Activated naive CD4-positive, alpha-beta T cell treated with Interleukin-2 at 50 U/mL for 16 hours (primary cell): ENCODE measurements at regions not wholly inside any gene's neighbourhood (a gene's known extent, or its start where the extent isn't known, plus 50 kb on each side); places are given as distances from the start of the nearest gene placed in this dataset.
A peak's percentile ranks its signal among the peaks of the same experiment; 100 is the strongest.

Experiments
- DNase-seq: peaks from one replicate; pipeline ENCODE4 v3.0.0-alpha.2; 2020

DNA sequence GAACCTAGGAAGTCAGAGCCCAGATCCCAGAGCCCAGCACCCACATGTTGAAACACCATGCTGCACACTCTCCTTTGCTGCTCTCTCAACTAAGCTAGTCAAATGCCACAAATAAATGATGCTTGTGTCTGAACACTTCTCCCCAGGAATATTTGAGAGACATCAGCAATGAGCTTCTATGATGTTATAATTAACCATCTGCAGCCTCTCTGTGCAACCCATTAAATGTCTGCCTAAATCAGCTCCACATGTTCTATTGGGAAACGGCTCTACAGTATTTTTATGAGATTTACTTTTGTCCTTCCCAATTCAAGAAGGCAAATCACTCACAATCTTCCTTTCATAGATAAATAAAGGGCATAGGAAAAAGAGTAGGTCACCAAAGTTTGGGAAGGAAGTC is 266.8 kb upstream of the PARD3B start:
- no peak for DNase-seq

DNA sequence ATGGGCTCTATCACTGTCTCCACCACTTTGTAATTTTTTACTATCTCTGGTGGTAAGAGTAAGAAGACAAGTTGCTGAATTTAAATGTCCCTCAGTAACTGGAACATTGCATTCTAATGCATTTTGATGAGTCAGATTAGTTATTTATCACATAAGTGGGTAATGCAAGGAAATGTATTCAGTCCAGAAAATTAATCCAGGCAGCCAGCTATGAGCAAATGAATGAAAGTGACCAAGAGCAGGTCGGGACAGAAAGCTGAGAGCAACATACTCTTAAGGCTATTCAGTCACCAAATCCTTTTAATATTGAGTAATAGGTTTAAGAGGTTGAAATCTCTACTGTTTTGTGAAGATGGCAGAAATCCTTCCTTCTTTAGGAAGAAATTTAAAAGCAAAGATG is 265.5 kb upstream of the PARD3B start:
- DNase-seq, result no peak

DNA sequence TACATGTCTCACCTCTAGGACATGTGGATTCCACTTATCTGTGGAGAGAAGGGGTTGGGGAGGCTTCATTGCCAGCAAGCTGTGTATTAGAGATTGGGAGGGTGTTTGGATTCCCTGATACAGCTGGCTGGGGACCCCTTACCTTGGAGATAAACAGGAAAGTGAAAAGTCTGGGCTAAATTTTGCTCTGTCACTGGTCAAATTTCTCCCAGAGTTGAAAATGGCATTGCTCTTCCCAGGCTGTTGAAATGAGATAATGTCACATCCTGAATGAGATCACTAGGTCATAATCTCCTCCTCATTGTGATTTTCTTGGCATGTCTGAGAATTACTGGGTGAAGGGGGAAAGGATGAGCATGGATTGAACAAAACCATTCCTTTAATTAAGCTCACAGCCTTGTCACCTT is 265.0 kb upstream of the PARD3B start:
- DNase-seq, result no peak

DNA sequence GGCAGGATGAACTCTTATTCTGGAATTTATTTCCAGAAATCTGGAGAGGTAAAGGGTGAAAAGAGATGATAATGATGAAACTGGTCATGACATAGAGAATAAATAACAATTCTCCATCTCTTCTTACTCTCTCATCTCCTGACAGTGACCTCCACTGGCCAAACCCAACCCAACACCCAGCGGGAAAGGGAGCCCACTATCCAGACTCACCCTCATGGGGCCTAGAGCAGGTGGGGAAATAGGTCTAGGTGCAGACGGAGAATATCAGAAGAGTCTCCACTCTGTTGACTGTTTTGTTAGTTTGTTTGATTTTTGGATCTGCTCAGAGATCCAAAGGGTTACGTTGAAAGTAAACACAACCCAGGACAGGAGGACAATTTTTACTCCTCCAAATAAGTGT is 263.2 kb upstream of the PARD3B start:
- DNase-seq, result no peak

DNA sequence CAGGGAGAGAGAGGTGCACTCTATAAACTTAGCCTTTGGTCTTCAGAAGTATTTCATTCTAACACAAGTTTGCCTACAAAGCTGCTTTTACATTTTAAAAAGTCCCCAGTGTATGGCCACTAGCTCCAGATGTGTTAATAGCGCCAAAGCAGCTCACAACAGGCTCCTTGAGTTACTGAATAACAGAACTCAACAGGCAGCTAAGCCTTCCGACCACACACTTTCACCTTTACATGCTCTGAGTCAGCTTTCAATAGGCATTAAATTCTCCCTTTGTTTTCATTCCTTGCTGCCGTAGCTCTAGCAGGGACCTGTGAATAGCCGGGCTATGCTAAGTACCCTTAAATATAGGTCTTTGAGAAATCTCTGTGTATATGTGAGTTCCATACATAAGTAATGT is 262.8 kb upstream of the PARD3B start:
- DNase-seq, result no peak

DNA sequence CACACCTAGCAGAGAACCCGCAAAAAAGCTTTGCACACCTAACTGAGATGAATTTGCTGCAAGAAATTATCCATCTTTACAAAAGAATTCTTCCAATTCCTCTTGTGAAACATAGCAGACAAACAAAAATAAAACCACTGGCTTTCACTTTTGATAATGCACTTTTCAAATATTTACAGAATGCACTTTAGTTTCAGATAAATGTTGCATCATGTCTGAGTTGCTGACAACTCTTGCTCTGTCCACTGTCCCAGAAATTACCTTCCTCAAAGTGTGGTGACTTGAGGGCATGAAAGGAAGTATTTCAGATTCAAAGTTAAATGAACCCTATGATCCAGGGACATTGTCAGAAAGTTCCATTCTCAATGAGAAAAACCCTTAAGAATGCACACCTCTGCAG is 256.2 kb upstream of the PARD3B start:
- no peak for DNase-seq

DNA sequence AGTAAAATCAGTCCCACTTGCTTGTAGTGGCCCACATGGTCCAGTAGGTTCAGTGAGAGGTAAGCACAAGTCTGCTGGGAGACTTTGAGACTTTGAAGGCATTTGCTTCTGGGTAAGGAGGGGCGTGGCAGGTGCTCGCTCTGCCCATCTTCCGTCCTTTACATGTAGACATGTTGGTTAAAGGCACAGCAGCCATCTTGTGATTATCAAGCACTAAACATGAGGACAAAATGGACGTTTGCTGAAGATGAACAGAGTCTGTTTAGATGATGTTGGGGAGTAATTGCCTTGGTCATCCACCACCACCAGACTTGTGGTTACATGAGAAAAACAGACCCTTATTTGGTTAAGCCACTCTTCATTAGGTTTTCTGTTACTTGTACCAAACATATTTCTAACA is 252.8 kb upstream of the PARD3B start:
- DNase-seq, result no peak

DNA sequence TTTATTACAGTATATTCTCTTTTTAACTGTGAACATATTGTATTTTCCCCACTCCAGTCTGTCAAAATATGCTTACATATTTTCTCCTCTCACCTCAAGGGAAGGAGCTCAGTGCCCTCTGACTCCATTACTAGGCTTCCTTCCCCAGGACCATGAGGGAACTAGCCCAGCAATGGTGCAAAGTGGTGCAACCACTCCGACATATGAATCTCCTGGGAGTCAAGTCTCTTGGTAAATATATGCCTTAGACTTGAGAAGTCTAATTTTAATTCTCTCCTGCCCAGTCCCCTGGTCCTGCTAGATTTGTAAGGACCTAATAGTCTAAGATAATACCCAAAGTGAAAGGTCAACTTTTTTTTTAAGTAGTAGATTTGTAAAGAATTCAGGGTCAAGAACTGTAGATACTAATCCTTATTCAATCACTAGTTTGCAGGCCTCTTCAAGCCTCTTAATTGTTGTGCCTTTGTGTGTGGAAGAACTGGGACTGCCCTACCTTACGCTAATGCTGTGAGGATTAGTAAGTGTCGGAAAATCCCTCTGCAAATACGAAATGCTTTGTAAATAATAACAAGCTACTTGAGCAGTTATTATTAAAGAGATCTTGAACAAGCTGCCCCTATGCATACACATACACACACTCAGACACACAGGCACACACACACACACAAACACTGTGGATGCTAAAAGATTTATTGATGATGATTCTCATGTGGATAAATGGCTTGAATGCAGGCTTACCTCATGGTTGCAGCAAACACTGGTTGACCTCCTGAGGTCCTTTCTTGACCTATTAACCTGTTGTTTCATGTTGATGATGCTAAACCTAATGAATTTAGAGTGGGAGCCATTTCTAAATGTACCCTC is 251.2 kb upstream of the PARD3B start:
- DNase-seq, result no peak

DNA sequence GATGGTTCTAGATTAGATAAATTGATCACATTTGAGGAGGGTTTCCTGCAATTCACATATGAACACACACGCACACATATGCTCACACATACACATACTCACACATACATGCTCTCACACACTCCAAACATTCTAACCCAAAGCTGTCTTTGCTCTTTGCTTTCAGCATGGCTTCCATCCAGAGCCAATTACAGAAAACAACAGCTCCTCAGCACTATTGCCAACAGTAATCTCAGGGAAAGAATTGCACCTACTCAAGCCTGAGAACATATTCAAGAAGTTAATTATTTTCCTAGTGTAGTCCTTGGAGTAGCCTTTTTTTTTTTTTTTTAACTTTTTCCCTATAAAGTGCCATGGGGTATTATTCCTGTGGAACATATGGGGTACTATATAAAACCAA is 246.9 kb upstream of the PARD3B start:
- no peak for DNase-seq

DNA sequence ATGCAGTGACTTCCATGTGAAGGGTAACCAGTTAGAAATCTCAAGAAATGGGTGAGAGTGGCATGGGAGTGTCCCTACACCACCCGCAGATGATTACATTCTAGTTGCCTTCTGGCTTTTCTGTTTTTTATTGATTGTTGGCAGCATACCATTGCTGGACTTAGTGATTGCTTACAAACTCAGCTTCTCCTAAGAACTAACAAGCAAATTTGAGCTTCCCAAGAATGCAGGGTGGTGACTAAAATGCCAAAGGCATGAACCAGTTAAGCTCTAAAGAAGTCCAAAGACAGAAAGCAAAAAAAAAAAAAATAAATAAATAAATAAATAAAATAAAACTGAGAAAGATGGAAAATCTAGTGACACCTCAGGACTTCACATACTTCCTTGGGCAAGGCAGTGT is 245.5 kb upstream of the PARD3B start:
- no peak for DNase-seq

DNA sequence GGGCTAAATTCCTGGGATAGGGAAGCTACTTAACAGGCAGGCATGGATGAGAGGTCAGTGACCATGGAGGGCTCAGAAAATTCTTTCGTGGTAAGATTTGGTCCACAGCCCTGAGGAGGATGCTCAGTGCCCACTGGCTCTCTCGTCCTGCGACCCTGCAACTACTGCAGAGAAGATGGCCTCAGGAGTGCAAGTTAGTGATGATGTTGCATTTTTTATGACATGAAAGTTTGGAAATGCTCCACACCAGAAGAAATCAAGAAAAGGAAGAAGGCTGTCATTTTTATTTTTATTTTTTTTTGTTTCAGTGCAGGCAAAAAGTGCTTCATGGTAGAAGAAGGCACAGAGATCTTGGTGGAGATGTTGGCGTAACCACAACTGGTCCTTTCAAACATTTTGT is 238.6 kb upstream of the PARD3B start:
- no peak for DNase-seq

DNA sequence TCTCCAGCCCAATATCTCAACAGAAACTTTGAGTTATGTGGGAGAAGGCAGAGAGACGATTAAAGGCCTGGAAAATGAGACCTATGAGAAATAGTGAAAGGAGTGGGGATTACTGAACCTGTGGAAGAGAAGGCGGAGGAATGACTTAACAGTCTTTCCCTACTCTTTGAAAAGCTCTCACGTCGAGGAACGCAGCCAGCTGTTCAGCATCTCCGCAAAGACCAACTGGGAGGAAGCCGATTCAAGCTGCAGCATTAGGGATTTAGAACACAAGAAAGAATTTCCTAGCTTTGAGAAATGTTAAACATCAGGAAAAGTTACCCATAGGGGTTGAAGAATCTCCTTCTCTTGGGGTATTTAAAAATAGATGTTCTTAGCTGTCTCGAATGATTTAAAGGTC is 233.2 kb upstream of the PARD3B start:
- no peak for DNase-seq

DNA sequence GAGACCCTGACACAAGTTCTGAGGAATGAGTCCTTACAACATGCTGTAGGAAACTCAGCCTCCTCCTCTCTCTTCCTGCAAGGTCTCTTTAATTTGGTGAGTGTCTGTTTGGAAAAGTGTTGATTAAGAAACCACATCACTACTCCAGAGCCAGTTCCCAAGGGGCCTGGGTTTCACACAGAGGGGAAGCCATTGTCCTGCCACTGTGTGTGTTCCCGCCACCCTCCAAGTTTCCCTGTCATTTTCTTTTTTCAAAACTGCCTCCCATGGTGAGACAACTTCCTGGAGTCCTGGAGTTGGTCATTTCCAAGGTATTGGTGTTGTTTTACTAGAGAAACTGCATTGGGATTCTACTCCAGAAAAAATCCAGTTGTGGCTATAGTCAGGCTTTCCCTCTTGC is 232.0 kb upstream of the PARD3B start:
- DNase-seq, result no peak

DNA sequence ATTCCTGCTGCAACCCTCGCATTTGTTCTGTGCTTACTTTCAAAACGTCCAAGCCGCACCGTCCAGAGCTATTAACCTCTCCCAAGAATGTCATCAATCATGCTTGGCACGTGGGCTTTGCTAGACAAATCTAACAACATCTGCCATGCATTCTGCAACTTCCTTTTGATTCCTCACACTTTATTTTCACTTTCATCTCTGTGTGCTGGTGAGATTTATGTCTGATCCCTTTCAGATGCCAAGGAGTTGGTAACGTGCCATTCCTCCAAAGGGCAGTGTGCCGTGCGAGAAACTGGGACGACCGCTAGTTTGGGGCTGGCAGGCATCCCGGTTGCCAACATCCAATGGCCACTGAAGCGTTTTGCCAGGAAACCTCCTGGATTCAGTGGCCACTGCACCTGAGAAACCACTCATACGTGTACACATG is 230.0 kb upstream of the PARD3B start:
- DNase-seq, result no peak

DNA sequence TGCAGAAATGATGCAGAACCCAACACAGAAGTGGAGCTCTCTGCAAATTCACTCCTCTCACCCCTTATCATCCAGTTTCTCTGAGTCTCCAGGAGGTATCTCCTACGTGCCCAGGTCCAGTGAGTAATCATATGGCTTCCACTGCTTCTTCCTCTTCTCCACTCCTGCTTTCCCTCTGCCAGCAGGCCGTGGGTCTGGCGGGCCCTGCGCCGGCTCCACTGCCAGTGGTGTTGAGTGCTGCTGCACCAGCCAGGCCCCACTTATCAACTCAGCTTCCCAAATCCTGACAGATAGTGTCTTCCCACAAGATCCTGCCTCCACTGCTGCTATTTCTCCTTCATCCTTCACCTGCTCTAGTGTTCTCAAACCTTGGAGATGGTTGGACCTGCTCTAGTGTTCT is 227.6 kb upstream of the PARD3B start:
- DNase-seq, result no peak

DNA sequence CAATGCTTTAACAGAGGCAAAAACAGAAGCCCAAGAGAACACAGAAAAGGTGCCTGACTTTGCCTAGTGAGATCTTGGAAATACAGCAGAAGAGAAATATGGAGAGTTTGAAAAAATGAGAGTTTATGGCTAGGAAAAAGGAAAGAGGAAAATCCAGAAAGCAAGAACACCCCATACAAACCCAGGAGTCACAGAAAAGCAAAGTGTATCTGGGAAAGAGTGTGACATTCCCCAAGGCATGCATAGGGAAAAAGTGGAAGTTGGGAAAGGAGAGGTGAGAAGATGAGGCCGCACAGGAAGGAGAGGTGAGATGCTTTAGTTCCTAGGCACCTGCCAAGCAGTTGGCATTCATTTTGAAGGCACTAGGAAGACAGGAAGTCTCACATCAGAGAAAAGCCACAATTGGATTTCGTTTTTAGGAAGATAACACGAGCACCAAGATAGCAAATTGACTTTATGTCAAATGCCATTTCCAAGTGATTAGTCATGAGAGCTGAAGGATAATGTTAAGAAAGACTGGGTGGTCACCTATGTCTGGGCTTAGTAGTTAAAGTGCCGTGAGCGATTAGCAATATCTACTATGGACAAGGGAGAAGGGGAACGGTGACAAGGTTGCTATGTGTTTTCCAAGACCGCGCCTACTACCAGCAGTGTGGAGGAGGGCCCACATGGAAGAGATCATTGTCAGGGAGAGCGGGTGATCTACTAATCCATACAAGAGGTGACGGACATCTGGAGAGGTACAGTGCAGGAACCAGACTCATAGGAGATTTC is 224.1 kb upstream of the PARD3B start:
- no peak for DNase-seq

DNA sequence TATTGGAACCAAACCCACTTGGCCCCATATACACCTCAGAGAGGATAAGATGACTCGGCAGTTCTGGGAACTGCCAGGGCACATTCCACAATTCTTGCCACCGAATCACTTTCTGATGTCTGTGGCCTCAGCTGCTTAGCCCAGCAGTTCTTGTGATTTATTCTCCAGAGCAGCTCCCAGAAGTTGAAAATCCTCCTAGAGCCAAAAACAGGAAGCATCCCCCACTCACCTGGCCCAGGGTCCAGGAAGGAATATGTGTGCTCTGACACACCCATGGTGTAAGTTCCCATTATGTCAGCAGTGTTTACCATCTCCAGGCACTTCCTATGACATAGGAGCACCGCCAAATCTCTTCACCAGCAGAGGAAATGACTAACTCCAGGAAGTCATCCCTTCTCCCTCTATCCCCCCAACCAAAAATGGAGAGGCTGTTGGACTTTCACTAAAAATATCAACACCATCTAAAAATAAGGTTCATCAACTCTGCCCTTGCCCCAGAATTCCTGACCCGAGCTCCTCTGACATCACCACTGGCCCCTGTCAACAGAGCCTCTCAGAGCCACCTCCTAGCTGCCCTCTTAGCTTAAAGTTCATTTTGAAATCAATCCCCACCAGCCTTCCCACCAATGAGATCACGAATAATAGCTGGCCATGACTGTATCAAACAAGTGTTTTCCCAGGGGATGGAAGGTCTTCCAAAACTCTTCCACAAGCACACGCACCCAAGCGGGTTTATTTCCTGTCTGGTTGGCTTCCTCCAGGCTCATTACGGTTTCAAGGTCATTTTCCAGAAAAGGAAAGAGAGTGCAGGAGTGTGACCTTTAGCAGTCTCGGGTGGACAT is 223.1 kb upstream of the PARD3B start:
- DNase-seq, result no peak

DNA sequence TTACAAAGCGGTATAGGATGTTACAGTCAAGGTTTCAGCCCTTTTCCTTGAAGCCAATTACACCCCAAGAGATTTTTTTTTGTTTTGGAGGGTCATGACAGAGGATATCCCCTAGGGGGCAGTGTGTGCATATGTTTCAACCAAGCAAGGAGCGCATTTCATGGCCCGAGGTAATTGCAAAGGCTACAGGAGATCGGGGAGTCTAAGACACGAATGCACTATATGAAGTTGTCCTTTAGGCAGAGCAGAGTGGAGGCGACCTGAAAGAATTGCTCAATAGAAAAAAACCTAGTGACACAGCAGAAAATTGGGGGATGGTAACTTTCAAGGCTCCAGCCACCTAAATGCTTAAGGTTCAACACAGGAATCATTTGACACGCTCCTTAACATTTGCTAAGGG is 219.8 kb upstream of the PARD3B start:
- peak; percentile 39 for DNase-seq

DNA sequence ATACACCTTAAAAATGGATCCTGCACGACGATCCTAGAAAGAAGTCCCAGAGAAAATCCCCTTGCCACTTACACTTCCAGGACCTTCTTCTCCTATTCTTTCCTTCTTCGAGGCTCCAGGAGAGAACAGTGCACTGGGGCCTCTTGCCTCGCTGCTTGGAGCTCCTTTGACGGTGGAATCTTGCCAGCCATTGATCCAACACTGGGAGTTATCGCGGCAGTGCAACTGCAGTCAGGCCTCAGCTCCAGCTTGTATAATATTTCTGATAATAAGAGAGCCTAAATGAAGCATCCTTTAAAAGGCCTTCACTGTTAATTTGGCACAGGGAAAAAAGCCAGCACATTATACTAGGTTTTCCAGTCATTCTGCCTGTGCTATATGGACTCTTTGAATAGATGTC is 216.9 kb upstream of the PARD3B start:
- DNase-seq, result no peak

DNA sequence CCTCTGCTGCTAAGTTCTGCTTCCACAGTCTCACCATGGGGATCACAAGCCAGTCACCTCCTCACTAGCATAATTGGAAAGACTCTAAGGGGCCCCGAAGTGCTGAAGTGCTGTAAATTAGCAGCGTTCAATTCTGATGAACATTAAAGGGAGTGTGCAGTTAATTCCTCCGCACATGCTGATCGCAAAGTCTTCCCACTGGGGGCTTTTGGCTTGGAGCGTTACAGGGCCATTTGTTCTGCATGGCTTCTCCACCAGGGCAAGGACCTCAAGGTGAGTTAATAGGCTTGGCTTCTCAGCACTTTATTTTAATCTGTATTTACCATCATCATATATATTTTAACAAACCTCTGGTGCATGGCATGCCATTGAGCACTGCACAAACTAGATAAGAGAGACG is 216.3 kb upstream of the PARD3B start:
- no peak for DNase-seq

DNA sequence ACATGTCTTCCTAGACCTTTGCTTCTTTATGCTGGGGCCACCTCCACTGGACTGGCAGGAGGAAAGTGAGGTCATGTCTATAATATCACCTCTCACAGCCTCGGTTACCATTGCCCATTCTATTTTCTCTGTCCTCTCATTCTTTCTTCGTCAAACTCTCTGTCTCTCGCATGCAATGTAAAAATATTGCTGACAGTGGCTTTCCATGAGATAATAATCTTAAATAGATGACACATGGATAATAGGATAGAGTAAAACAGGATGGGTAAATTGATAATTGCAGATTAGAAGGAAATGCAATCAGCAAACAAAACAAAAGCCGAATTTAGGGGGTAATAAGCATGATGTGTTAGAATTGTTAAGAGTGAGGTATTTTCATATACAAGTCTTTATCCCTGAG is 215.7 kb upstream of the PARD3B start:
- no peak for DNase-seq

DNA sequence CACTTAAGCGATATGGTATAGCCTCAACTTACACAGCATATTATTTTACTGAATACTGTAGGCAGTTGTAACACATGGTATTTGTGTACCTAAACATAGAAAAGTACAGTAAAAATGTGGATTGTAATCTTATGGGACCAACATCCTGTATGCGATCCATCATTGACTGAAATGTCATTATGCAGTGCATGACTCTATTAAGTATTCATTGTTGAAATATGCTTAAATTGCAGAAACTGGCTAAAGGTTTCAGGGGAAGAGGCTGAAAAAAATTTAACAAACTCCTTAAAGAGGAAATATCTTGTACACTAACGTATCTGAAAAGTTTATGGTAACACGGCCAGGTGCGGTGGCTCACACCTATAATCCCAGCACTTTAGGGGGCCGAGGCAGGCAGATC is 214.1 kb upstream of the PARD3B start:
- no peak for DNase-seq

DNA sequence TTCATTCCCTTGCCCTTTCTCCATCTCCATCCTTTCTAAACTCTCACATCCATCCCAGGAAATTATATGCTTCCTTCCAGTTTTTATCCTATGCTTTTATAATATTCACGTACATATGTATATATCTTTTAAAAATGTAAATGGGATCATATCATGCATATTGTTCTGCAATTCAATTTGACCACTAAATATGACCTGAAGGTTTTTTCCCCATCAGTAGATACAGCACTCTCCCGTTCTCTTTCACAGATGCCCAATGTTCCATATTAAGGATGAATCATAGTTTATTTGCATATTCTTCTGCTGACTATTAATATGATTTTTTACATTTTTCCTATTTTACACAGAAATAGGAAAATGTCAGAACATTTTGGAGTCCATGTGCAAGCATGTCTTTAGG is 213.3 kb upstream of the PARD3B start:
- DNase-seq, result no peak

DNA sequence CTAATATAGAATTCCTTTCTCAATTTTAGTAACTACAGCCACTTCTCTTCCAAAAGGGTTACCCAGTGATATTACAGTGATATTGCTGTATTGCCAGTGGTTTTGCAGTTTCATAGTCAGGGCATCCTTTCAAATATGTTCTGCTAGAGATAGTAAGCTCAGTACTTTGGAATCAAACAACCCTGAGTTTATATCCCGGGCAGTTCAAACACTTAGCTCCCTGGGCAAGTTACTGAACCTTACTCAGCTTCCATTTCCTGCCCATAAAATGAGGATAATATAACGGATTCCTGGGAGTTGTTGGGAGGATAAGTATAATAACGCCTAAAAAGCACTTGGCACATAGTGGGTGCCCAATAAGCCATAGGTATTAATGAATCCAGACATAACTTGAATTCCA is 212.6 kb upstream of the PARD3B start:
- no peak for DNase-seq
